ENCODE measurements at regions not wholly inside any gene's neighbourhood (a gene's known extent, or its start where the extent isn't known, plus 50 kb on each side); places are given as distances from the start of the nearest gene placed in this dataset.

DNA sequence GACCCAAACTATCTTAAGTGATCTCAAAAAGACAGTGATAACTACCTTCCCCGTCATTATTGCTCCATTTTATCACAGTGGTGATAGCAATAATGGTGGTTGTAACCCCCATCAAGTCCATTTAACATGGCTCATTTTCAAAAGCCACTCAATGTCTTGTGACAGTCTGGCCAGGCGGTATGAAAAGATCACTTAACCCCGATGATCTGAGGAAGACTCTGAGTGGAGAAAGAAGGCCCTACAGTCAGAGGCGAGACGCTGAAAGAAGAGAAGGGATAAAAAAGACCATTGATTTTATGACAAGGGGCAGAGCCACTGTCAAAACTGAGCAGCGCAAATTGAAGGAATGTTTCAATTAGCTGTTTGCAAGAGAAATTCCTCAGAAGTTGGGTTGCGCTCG lies 417.2 kb upstream of the PBX1 start:
- Histone ChIP-seq H3K27me3 (ENCODE audit: control insufficient read depth in 1 of 2, insufficient read depth in 1 of 2, low read length in 2 of 2) (no peaks in the 10 kb centered on the region), H3K9me3 (ENCODE audit: control insufficient read depth, low read length) (no peaks in the 10 kb centered on the region), H2AFZ (ENCODE audit: low read depth, low read length) (no peak overlapping the region), H3K4me1 (ENCODE audit: control insufficient read depth, insufficient read depth, low read depth, low read length) (no peaks in the 10 kb centered on the region), H3K4me2 (ENCODE audit: low read length, poor library complexity, severe bottlenecking) (no peak overlapping the region), H2BK12ac (ENCODE audit: low read length in 2 of 2) (no peak overlapping the region), H2BK120ac (ENCODE audit: low read depth, low read length) (no peak overlapping the region), H2AK5ac (ENCODE audit: low read length, severe bottlenecking) (no peak overlapping the region), H4K91ac (ENCODE audit: low read length) (no peak overlapping the region), H3K36me3 (ENCODE audit: control insufficient read depth in 1 of 2, insufficient read depth in 2 of 2, low read depth in 1 of 2, low read length in 2 of 2) (no peaks in the 10 kb centered on the region), H3K23ac (ENCODE audit: low read length in 2 of 2) (no peak overlapping the region), H4K8ac (ENCODE audit: low read length) (no peak overlapping the region), H2BK5ac (ENCODE audit: low read depth, low read length, poor library complexity, severe bottlenecking) (no peak overlapping the region), H3K27ac (ENCODE audit: low read length, poor library complexity, severe bottlenecking) (no peak overlapping the region), H3K14ac (ENCODE audit: low read length in 2 of 2) (no peak overlapping the region), H3K18ac (ENCODE audit: low read depth in 1 of 2, low read length in 2 of 2) (no peak overlapping the region), H3K9ac (ENCODE audit: low read length) (no peak overlapping the region), H3K79me1 (replicated peaks; ENCODE audit: low read length, poor library complexity, severe bottlenecking) (no peaks in the 10 kb centered on the region), H3K4me3 (ENCODE audit: insufficient read depth in 1 of 2, low read depth in 1 of 2, low read length in 2 of 2) (no peak overlapping the region), H3K4ac (ENCODE audit: low read depth in 1 of 2, low read length in 2 of 2) (no peak overlapping the region), H2BK15ac (ENCODE audit: low read depth, poor library complexity, severe bottlenecking) (no peak overlapping the region)
- 78% methylated on average over 8 of the region's 8 CpGs for WGBS
- no peak for DNase-seq

DNA sequence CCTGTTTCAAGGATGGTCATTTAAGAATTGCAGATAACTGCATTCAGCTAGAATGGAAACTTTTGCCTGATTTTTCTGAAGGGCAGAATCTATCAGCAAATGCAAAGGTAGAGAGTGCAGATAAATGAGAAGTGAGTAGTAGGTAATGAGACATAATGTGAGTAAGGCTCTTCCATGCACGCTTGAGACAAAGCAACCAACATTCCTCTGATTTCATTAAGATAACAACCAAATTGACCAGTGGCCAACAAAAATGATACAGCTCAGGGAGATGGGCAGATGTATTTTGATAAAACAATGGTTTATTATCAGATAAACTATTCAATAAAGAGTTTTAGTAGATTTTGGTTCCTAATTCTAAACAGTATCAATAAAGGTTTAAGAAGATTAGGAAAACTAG lies 404.4 kb upstream of the PBX1 start:
- no CpG with 5 or more reads among the region's 1 CpG for WGBS
- no peak overlapping the region for H3K23ac ChIP-seq (ENCODE audit: low read length in 2 of 2)
- H3K27me3 ChIP-seq (ENCODE audit: control insufficient read depth in 1 of 2, insufficient read depth in 1 of 2, low read length in 2 of 2), result no peaks in the 10 kb centered on the region
- H3K9me3 ChIP-seq (ENCODE audit: control insufficient read depth, low read length), result no peaks in the 10 kb centered on the region
- no peak for DNase-seq
- no peak overlapping the region for H3K9ac ChIP-seq (ENCODE audit: low read length)
- no peak overlapping the region for H2BK120ac ChIP-seq (ENCODE audit: low read depth, low read length)
- H3K4me3 ChIP-seq (ENCODE audit: insufficient read depth in 1 of 2, low read depth in 1 of 2, low read length in 2 of 2), result no peak overlapping the region
- no peak overlapping the region for H2AK5ac ChIP-seq (ENCODE audit: low read length, severe bottlenecking)
- no peak overlapping the region for H3K27ac ChIP-seq (ENCODE audit: low read length, poor library complexity, severe bottlenecking)
- no peak overlapping the region for H2BK5ac ChIP-seq (ENCODE audit: low read depth, low read length, poor library complexity, severe bottlenecking)
- H3K18ac ChIP-seq (ENCODE audit: low read depth in 1 of 2, low read length in 2 of 2), result no peak overlapping the region
- no peak overlapping the region for H2BK12ac ChIP-seq (ENCODE audit: low read length in 2 of 2)
- no peak overlapping the region for H4K8ac ChIP-seq (ENCODE audit: low read length)
- H4K91ac ChIP-seq (ENCODE audit: low read length), result no peak overlapping the region
- no peaks in the 10 kb centered on the region for H3K36me3 ChIP-seq (ENCODE audit: control insufficient read depth in 1 of 2, insufficient read depth in 2 of 2, low read depth in 1 of 2, low read length in 2 of 2)
- H2BK15ac ChIP-seq (ENCODE audit: low read depth, poor library complexity, severe bottlenecking), result no peak overlapping the region
- no peaks in the 10 kb centered on the region for H3K4me1 ChIP-seq (ENCODE audit: control insufficient read depth, insufficient read depth, low read depth, low read length)
- H3K4ac ChIP-seq (ENCODE audit: low read depth in 1 of 2, low read length in 2 of 2), result no peak overlapping the region
- no peak overlapping the region for H3K4me2 ChIP-seq (ENCODE audit: low read length, poor library complexity, severe bottlenecking)
- no peak overlapping the region for H2AFZ ChIP-seq (ENCODE audit: low read depth, low read length)
- H3K14ac ChIP-seq (ENCODE audit: low read length in 2 of 2), result no peak overlapping the region
- H3K79me1 ChIP-seq (replicated peaks; ENCODE audit: low read length, poor library complexity, severe bottlenecking), result no peaks in the 10 kb centered on the region

DNA sequence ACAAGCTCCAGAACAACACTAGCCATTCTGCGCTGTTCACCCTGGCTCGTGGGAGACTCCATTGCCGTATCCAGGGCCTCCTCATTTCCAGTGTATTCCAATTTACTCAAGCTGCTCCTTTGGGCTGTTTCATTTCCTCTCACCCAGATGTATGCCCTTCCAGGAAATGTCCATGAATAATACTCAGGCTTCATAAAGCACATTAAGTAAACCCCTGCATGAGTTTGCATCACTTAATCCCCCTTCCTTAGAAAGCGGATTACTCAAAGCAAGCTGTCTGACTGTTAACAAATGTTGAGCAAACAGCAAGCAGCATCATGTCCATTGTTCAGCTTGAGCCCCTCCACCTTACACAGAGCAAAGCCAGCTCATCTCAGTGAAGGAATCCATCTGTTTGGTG lies 403.6 kb upstream of the PBX1 start:
- Histone ChIP-seq H3K9ac (ENCODE audit: low read length) (no peak overlapping the region), H3K79me1 (replicated peaks; ENCODE audit: low read length, poor library complexity, severe bottlenecking) (no peaks in the 10 kb centered on the region), H2BK5ac (ENCODE audit: low read depth, low read length, poor library complexity, severe bottlenecking) (no peak overlapping the region), H3K27ac (ENCODE audit: low read length, poor library complexity, severe bottlenecking) (no peak overlapping the region), H2AFZ (ENCODE audit: low read depth, low read length) (no peak overlapping the region), H3K36me3 (ENCODE audit: control insufficient read depth in 1 of 2, insufficient read depth in 2 of 2, low read depth in 1 of 2, low read length in 2 of 2) (no peaks in the 10 kb centered on the region), H3K4me1 (ENCODE audit: control insufficient read depth, insufficient read depth, low read depth, low read length) (no peaks in the 10 kb centered on the region), H3K4me2 (ENCODE audit: low read length, poor library complexity, severe bottlenecking) (no peak overlapping the region), H4K8ac (ENCODE audit: low read length) (no peak overlapping the region), H2AK5ac (ENCODE audit: low read length, severe bottlenecking) (no peak overlapping the region), H4K91ac (ENCODE audit: low read length) (no peak overlapping the region), H3K4me3 (ENCODE audit: insufficient read depth in 1 of 2, low read depth in 1 of 2, low read length in 2 of 2) (no peak overlapping the region), H3K27me3 (ENCODE audit: control insufficient read depth in 1 of 2, insufficient read depth in 1 of 2, low read length in 2 of 2) (no peaks in the 10 kb centered on the region), H3K14ac (ENCODE audit: low read length in 2 of 2) (no peak overlapping the region), H2BK120ac (ENCODE audit: low read depth, low read length) (no peak overlapping the region), H3K23ac (ENCODE audit: low read length in 2 of 2) (no peak overlapping the region), H3K18ac (ENCODE audit: low read depth in 1 of 2, low read length in 2 of 2) (no peak overlapping the region), H2BK12ac (ENCODE audit: low read length in 2 of 2) (no peak overlapping the region), H3K4ac (ENCODE audit: low read depth in 1 of 2, low read length in 2 of 2) (no peak overlapping the region), H2BK15ac (ENCODE audit: low read depth, poor library complexity, severe bottlenecking) (no peak overlapping the region), H3K9me3 (ENCODE audit: control insufficient read depth, low read length) (no peaks in the 10 kb centered on the region)
- DNase-seq, result no peak
- WGBS, result 67% methylated on average over 4 of the region's 4 CpGs

DNA sequence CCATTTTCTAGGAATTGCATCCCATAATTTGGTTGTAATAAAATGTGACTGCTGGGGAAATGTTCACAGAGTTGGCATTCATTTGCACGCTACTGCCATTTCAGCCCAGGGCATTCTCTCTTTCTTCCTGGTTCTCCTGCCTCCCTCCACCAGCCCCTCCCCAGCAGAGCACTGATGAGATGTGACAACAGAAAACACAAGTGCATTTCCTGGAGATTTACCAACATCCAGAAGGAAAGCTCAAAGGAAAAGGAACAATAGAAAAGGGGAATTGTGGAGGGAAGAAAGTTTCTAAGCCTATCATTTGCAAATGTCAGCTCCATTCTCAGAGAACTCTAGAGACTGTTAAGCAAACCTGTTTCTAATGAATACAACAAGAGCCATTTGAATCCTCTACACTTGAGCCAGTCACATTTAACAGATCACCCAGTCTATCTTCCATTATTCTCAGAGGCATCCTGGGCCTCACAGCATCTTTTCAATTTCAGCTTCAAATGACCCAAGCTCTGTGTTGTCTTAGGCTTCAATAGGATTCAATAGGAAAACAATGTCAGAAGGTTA lies 395.6 kb upstream of the PBX1 start:
- DNase-seq, result no peak
- Histone ChIP-seq H3K79me1 (replicated peaks; ENCODE audit: low read length, poor library complexity, severe bottlenecking) (no peaks in the 10 kb centered on the region), H3K9me3 (ENCODE audit: control insufficient read depth, low read length) (no peaks in the 10 kb centered on the region), H2BK12ac (ENCODE audit: low read length in 2 of 2) (no peak overlapping the region), H3K4me2 (ENCODE audit: low read length, poor library complexity, severe bottlenecking) (no peak overlapping the region), H3K27ac (ENCODE audit: low read length, poor library complexity, severe bottlenecking) (no peak overlapping the region), H3K4me3 (ENCODE audit: insufficient read depth in 1 of 2, low read depth in 1 of 2, low read length in 2 of 2) (no peak overlapping the region), H2AK5ac (ENCODE audit: low read length, severe bottlenecking) (no peak overlapping the region), H3K23ac (ENCODE audit: low read length in 2 of 2) (no peak overlapping the region), H2BK120ac (ENCODE audit: low read depth, low read length) (no peak overlapping the region), H2BK15ac (ENCODE audit: low read depth, poor library complexity, severe bottlenecking) (no peak overlapping the region), H4K91ac (ENCODE audit: low read length) (no peak overlapping the region), H2AFZ (ENCODE audit: low read depth, low read length) (no peak overlapping the region), H3K9ac (ENCODE audit: low read length) (no peak overlapping the region), H3K18ac (ENCODE audit: low read depth in 1 of 2, low read length in 2 of 2) (no peak overlapping the region), H3K4me1 (ENCODE audit: control insufficient read depth, insufficient read depth, low read depth, low read length) (no peaks in the 10 kb centered on the region), H3K27me3 (ENCODE audit: control insufficient read depth in 1 of 2, insufficient read depth in 1 of 2, low read length in 2 of 2) (no peaks in the 10 kb centered on the region), H2BK5ac (ENCODE audit: low read depth, low read length, poor library complexity, severe bottlenecking) (no peak overlapping the region), H3K14ac (ENCODE audit: low read length in 2 of 2) (no peak overlapping the region), H4K8ac (ENCODE audit: low read length) (no peak overlapping the region), H3K4ac (ENCODE audit: low read depth in 1 of 2, low read length in 2 of 2) (no peak overlapping the region), H3K36me3 (ENCODE audit: control insufficient read depth in 1 of 2, insufficient read depth in 2 of 2, low read depth in 1 of 2, low read length in 2 of 2) (no peaks in the 10 kb centered on the region)
- no CpG with 5 or more reads among the region's 1 CpG for WGBS

Measured in mesenchymal stem cell (in vitro differentiated cells and primary cell).